Epidermal melanocyte (primary cell): ENCODE measurements at regions not wholly inside any gene's neighbourhood (a gene's known extent, or its start where the extent isn't known, plus 50 kb on each side); places are given as distances from the start of the nearest gene placed in this dataset.
A peak's percentile ranks its signal among the peaks of the same experiment; 100 is the strongest.
"Not testable (repeated sequence)": the region's sequence is repeated elsewhere in the genome, so short reads cannot be mapped to it uniquely, and the experiment has no call there.

Source experiments
- DNase-seq: peaks from one replicate; pipeline ENCODE4 v3.0.0; 2011; ENCODE audit warnings: low spot score; ENCODE audit not compliant: insufficient read length

DNA sequence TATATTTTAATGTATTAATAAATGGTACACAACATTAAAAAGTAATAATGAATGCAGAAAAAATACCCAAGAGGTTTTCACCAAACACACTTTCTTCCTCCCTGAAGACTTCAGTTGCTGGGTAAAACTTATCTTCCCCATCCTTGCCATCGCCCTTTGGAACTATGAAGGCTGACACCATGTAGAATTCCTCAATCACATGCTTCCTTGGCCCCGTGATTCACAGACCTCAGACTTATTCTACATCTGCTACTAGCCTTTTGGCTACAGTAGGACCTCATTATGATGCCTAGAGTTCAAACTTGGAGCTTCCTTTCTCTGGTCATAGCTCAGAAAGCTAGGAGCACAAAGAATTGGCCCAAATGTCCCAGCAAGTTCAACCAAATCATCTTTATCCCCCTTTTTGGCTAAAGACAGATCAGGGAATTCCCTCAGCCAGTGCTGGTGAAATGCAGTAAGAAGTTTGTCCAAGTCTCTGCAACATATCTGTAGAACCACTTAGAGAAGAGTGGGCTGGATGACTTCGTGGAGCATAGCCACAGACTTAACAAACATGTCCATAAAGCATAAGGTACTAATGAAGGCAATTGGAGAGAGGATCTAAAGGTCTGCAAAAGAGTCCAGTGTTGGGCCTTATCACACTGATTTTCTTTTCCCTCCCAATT is 253.5 kb downstream of the SEC61B start:
- DNase-seq, result no peak

GRCh38 chr9:99478469-99479027 is 256.5 kb downstream of the SEC61B start:
- no peak for DNase-seq

- DNase-seq, result no peak
These were observed 257.8 kb downstream of the SEC61B start for GRCh38 chr9:99479929-99480328.

DNA sequence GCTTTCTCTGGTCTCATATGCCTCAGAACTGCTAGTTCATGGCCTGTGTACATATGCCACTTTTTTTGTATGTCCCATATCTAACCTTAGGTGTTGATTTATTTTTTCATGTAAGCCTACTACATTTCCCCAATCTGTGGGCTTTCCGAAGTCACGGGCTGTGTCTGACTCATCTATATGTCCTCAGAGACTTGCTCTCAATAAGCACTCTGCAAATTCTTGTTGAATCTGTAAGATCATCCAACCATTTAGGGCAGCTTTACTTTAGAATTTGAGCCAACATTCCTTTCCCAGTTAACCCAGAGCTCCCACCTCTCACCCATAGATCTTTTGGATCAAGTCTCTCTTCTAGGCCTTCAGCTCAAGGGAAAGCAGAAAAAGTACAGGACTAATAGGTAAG is 263.4 kb downstream of the SEC61B start:
- no peak for DNase-seq

- no peak for DNase-seq
These were observed 264.6 kb downstream of the SEC61B start for GRCh38 chr9:99486684-99487083.

DNA sequence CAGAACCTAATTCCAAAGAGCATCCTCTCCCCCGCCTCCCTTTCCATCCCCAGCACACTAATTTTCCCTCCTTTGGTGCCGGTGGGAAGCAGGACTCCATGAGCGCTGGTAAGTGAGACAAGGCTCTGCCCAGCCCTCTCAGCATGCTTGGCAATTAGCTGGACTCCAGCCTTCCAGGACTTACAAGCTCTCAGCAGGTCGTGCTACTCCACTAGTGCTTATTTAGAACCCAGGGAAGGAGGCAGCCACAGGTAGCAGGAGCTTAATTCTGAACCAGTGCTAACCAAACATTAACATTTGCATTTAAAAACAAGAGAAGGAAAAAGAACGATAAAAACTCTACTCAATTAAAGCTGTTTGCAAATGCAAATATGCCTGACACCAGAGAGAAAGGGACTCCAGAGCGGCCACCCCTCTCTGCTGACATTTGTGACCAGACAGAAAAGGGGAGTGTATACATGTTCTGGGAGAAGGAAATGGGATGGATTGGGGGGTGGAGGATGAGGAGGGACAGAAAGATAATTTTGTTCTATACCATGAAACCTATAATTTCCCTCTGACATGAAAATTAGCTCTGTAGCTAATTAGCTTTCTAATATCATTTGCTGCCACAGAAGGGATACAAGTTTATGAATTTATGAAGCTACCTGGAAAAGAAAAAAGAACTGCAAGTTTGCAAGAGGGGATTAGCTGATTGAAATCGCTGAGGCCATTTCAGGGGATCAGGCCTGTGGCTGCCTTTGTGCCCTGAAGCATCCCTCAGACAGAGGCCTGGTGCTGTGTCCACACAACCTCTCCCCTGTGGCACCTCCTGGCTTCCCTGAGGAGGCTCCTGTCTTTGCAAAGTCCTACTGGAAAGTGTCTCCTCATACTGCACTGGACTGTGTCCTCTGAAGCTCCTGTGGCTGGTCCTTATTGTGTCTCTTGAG is 266.3 kb downstream of the SEC61B start:
- no peak for DNase-seq

- no peak for DNase-seq
These were observed 267.0 kb downstream of the SEC61B start for GRCh38 chr9:99489060-99489413.

GRCh38 chr9:99490729-99491128 is 268.6 kb downstream of the SEC61B start:
- no peak for DNase-seq

DNA sequence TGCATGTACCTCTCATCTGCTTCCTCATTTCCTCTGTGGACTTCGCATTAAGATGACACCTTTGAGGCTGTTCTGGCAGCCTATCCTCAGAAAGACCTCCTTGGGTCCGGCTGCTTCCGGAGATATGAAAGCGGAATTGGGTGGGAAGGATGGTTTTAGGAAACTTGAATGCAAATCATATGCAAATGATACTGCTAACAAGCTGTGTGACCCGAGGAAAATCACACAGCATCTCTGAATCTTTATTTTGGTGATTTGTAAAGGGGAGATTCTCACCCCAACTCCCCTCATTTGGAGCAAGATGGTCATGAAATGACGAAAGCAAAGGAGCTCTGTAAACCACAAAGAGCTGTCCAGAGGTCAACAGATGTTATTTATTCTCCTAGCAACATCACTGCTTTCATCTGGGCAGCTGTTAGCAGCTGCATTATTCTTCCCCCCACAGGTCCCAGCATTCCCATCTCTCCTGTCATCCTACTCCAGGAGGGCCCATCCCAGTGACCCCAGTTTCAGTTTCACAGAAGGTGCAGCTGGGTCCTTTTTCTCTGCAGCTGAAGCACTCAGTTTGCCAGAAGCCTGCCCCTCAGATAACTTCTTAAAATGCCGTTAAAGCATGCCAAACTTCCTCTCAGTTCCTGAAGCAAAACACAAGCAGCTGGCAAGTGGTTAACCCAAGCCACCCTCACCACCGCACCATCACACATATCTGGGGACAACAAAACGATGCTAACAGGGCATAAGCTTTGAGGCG is 269.5 kb downstream of the SEC61B start:
- peak; percentile 34 for DNase-seq

DNA sequence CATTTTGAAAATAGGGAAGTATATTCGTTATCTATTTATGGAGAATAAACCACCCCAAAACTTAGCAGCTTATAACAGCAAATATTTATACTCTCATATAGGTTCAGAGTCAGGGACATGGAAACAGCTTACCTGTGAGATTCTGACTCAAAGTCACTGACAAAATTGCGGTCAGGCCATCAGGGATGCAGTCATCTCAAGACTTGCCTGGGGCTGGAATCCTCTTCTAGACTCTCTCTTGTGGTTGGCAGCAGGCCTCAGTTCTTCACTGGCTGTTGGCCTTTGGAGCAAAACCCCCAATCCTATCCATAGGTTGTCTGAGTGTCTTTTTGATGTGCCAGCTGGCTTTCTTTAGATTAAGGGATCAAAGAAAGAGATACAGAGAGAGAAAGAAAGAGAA is 275.6 kb downstream of the SEC61B start:
- DNase-seq, result no peak

- DNase-seq, result not testable (repeated sequence)
These were observed 276.9 kb downstream of the SEC61B start for GRCh38 chr9:99498979-99499378.

DNA sequence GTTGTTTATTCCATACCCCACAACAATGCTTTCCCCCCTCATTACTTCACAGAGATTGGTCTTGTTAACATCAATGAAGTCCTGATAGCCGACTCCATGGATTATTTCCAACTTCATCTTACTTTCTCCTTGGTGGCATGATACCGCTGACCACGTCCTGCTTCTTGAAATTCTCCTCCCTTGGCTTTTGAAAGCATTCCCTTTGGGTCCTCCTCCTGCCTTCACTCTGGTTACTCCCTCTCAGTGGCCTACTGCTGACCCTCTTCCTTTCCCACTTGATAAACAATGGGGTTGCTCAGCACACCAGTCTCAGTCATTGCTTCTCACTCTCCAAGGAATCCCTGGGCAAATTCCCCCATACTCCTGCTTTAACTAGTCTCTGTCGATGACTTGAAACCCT is 283.9 kb downstream of the SEC61B start:
- no peak for DNase-seq

DNA sequence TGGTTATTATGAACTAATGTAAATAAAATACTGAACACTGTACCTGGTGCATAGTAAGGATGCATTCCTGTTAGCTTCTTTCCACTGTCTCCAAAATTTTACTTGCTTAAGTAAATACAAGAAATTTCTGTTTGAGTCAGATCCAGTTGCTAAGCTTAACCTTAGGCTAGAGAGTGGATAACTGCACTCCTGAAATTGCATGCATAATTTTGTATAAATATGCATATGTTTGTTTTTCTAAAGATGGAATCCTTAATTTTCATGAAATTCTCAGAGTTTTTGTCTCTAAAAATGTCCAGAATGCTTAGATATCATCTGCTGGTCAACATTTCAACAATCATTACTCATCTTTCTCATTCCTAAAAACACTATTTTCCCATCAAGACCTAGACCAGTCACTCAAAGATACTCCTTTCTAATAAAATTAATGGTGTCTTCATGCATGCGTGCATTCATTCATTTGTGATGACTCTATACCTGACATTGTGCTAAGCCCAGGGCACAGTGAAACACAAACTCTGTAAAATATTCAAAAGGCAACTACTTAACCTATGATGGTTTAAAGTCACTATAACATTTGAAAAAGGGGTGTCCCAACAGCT is 284.8 kb downstream of the SEC61B start:
- no peak for DNase-seq

GRCh38 chr9:99509065-99509745 is 287.1 kb downstream of the SEC61B start:
- DNase-seq, result no peak

- no peak for DNase-seq
These were observed 287.9 kb downstream of the SEC61B start for GRCh38 chr9:99509900-99510535.

- no peak for DNase-seq
These were observed 289.6 kb downstream of the SEC61B start for GRCh38 chr9:99511723-99512122.

DNA sequence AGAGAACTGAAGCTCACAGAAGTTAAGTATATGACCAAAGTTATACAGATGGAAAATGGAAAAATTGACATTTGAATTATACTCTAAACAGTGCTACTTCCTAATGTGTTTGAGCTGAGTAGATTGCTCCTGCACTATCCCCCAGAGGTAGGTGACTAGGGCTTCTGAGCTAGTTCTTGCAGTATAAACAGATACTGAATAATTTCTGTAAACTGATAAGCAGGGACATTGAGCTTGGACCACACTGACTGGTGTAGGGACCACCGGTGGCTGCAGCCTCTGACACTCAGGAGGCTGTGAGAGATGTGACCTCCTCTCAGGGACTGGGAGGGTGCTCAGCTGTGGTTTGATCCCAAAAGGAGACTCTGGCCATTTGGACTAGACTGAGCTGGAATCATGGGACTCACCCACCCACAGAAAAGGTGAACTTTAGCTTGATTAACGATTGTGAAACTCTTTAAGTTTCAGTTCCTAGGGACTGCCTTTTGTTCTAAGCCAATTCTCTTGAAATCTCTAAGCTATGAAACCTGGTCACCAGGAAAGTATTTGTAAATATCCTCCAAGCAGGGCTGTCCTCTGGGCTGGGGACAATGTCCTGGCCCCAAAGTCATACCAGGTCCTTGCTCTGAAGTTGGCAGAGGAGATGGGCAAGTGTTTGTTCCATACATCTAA is 291.5 kb downstream of the SEC61B start:
- no peak for DNase-seq

DNA sequence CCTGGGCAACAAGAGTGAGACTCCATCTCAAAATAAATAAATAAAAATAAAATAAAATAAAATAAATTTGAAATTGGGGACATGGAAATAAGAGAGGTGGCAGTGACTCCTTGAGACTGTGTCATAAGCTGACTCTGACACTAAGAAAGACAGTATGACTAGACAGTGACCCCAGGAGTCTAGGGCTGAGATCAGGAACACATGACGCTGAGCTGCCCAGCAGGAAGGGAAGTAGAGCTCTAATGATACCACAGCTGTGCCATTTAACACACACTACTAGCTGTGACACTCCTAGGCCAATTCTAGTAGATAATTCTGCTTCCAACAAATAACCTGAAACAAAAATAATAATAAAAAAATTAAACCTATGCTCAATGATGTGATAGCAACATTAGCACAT is 293.0 kb downstream of the SEC61B start:
- no peak for DNase-seq

- no peak for DNase-seq
These were observed 294.0 kb downstream of the SEC61B start for GRCh38 chr9:99515895-99516656.
